IMR-90 (cell line): ENCODE measurements at regions not wholly inside any gene's neighbourhood (a gene's known extent, or its start where the extent isn't known, plus 50 kb on each side); places are given as distances from the start of the nearest gene placed in this dataset.

Source experiments
- ATAC-seq: fragments of 200-7000 bp; cut with Tn5 transposase; 2 replicates; pipeline ENCODE4 v1.9.1; 2020; ENCODE audit warnings: low read depth, mild to moderate bottlenecking, moderate library complexity
- BruUV-seq: library from RNA; stranded (reverse); fragments of 400-500 nt; replicated peaks from 2 replicates; lab custom pipeline; 2021; lab: Mats Ljungman, UMichigan
- CTCF ChIA-PET: fragments of 300-600 bp; formaldehyde crosslinking; extraction: SDS; loops from one replicate; lab custom pipeline; 2021; ENCODE audit warnings: antibody characterized with exemption; lab: Yijun Ruan, JAX
- POLR2A ChIA-PET: fragments of 300-600 bp; sonication (Branson Sonifier 250); formaldehyde crosslinking; loops from one replicate; lab custom pipeline; 2022; ENCODE audit warnings: antibody characterized with exemption; ENCODE audit not compliant: unreplicated experiment; lab: Charles Lee
- DNase-seq: peaks from one replicate; pipeline ENCODE4 v3.0.0; 2013
- H2AFZ ChIP-seq: replicated peaks from 2 replicates; pipeline ENCODE3; 2013; ENCODE audit warnings: low read length, mild to moderate bottlenecking; ENCODE audit not compliant: poor library complexity
- H2AK5ac ChIP-seq: 2 replicates; pipeline ENCODE4 v1.6.1; 2013; ENCODE audit warnings: low read depth, low read length, inconsistent platforms
- H2AK9ac ChIP-seq: replicated peaks from 2 replicates; pipeline ENCODE3; 2013; ENCODE audit warnings: mild to moderate bottlenecking, low read depth, low read length, moderate library complexity; ENCODE audit not compliant: poor library complexity
- H2BK120ac ChIP-seq: 2 replicates; pipeline ENCODE4 v1.6.1; 2013; ENCODE audit warnings: low read depth, low read length, inconsistent platforms
- H2BK15ac ChIP-seq: 3 replicates; pipeline ENCODE4 v1.6.1; 2013; ENCODE audit warnings: low read depth, low read length, inconsistent platforms
- H2BK20ac ChIP-seq: 2 replicates; pipeline ENCODE4 v1.6.1; 2013; ENCODE audit warnings: low read depth, mild to moderate bottlenecking, inconsistent platforms, low read length, moderate library complexity
- H2BK5ac ChIP-seq: 2 replicates; pipeline ENCODE4 v1.6.1; 2013; ENCODE audit warnings: mild to moderate bottlenecking, low read depth, low read length, inconsistent platforms; ENCODE audit not compliant: poor library complexity, severe bottlenecking
- H3K14ac ChIP-seq: replicated peaks from 2 replicates; pipeline ENCODE4 v1.6.1; 2013; ENCODE audit warnings: low read depth, low read length, inconsistent platforms
- H3K18ac ChIP-seq: 2 replicates; pipeline ENCODE4 v1.6.1; 2013; ENCODE audit warnings: low read depth, low read length, control low read depth
- H3K23ac ChIP-seq: 2 replicates; pipeline ENCODE4 v1.6.1; 2013; ENCODE audit warnings: low read depth, low read length, inconsistent platforms
- H3K27ac ChIP-seq: 2 replicates; pipeline ENCODE4 v1.5.1; 2013; ENCODE audit warnings: mild to moderate bottlenecking, control low read depth, low read length; ENCODE audit not compliant: insufficient read depth
- H3K27me3 ChIP-seq: 2 replicates; pipeline ENCODE4 v1.6.1; 2013; ENCODE audit warnings: low read length; ENCODE audit not compliant: control insufficient read depth, insufficient read depth
- H3K36me3 ChIP-seq: 2 replicates; pipeline ENCODE4 v1.6.1; 2013; ENCODE audit warnings: low read length, mixed read lengths; ENCODE audit not compliant: control insufficient read depth, insufficient read depth
- H3K4ac ChIP-seq: 2 replicates; pipeline ENCODE4 v1.6.1; 2013; ENCODE audit warnings: low read depth, low read length, inconsistent platforms
- H3K4me1 ChIP-seq: 2 replicates; pipeline ENCODE4 v1.6.1; 2013; ENCODE audit warnings: low read length, mixed read lengths; ENCODE audit not compliant: control insufficient read depth, insufficient read depth
- H3K4me2 ChIP-seq: 2 replicates; pipeline ENCODE4 v1.6.1; 2013; ENCODE audit warnings: low read depth, mild to moderate bottlenecking, control low read depth, low read length, moderate library complexity
- H3K4me3 ChIP-seq: 2 replicates; pipeline ENCODE4 v1.5.1; 2013; ENCODE audit warnings: low read depth, mild to moderate bottlenecking, control low read depth, low read length, moderate library complexity; ENCODE audit not compliant: insufficient read depth
- H3K56ac ChIP-seq: 2 replicates; pipeline ENCODE4 v1.6.1; 2013; ENCODE audit warnings: low read length, inconsistent platforms; ENCODE audit not compliant: insufficient read depth; ENCODE audit errors: extremely low read depth
- H3K79me1 ChIP-seq, 2 experiments: 2 replicates each; pipeline ENCODE4 v1.6.1; 2013; ENCODE audit warnings: low read length in 2 of 2, inconsistent platforms in 1 of 2, low read depth in 1 of 2
- H3K9ac ChIP-seq: 2 replicates; pipeline ENCODE4 v1.6.1; 2013; ENCODE audit warnings: low read depth, low read length, control low read depth
- H3K9me1 ChIP-seq: 2 replicates; pipeline ENCODE4 v1.6.1; 2013; ENCODE audit warnings: low read length, inconsistent platforms; ENCODE audit not compliant: insufficient read depth
- H3K9me3 ChIP-seq: 2 replicates; pipeline ENCODE4 v1.6.1; 2013; ENCODE audit warnings: low read length; ENCODE audit not compliant: control insufficient read depth, insufficient read depth
- H4K20me1 ChIP-seq: 2 replicates; pipeline ENCODE4 v1.6.1; 2013; ENCODE audit warnings: low read length, inconsistent platforms; ENCODE audit not compliant: insufficient read depth
- H4K5ac ChIP-seq: 2 replicates; pipeline ENCODE4 v1.6.1; 2013; ENCODE audit warnings: mild to moderate bottlenecking, low read depth, low read length, control low read depth
- H4K8ac ChIP-seq, 2 experiments: 2 replicates each; pipeline ENCODE4 v1.6.1; 2013; ENCODE audit warnings: low read depth in 2 of 2, low read length in 2 of 2, control low read depth in 1 of 2, inconsistent platforms in 1 of 2
- H4K91ac ChIP-seq: 2 replicates; pipeline ENCODE4 v1.6.1; 2013; ENCODE audit warnings: low read depth, low read length, inconsistent platforms; ENCODE audit not compliant: insufficient read depth
- BHLHE40 ChIP-seq: fragments of 150-350 bp; IDR thresholded peaks from 2 replicates; pipeline ENCODE4 v1.6.1; 2016; ENCODE audit warnings: mild to moderate bottlenecking, low read depth, low read length
- CEBPB ChIP-seq: IDR thresholded peaks from 2 replicates; pipeline ENCODE4 v1.6.1; 2012; ENCODE audit warnings: low read depth, low read length, improper control_type of control experiment
- CHD1 ChIP-seq: IDR thresholded peaks from 2 replicates; pipeline ENCODE4 v1.6.1; 2012; ENCODE audit warnings: low read depth, low read length, improper control_type of control experiment
- FOS ChIP-seq: fragments of 150-350 bp; IDR thresholded peaks from 2 replicates; pipeline ENCODE4 v1.6.1; 2016; ENCODE audit warnings: low read depth, low read length
- MAFK ChIP-seq: IDR thresholded peaks from 2 replicates; pipeline ENCODE4 v1.6.1; 2012; ENCODE audit warnings: low read depth, low read length, improper control_type of control experiment
- MAZ ChIP-seq: IDR thresholded peaks from 2 replicates; pipeline ENCODE4 v1.6.1; 2012; ENCODE audit warnings: low read depth, mild to moderate bottlenecking, low read length, improper control_type of control experiment, moderate library complexity, borderline replicate concordance
- MXI1 ChIP-seq: IDR thresholded peaks from 2 replicates; pipeline ENCODE4 v1.6.1; 2012; ENCODE audit warnings: low read depth, mild to moderate bottlenecking, low read length, moderate library complexity, borderline replicate concordance
- NFE2L2 ChIP-seq: fragments of 150-350 bp; IDR thresholded peaks from 2 replicates; pipeline ENCODE4 v1.6.1; 2016; ENCODE audit warnings: low read depth, mild to moderate bottlenecking, low read length
- POLR2A ChIP-seq: IDR thresholded peaks from 2 replicates; pipeline ENCODE4 v1.6.1; 2012; ENCODE audit warnings: mild to moderate bottlenecking, low read depth, low read length
- RAD21 ChIP-seq: IDR thresholded peaks from 2 replicates; pipeline ENCODE4 v1.6.1; 2012; ENCODE audit warnings: low read length, improper control_type of control experiment
- RCOR1 ChIP-seq: IDR thresholded peaks from 2 replicates; pipeline ENCODE4 v1.6.1; 2012; ENCODE audit warnings: mild to moderate bottlenecking, low read length, improper control_type of control experiment; ENCODE audit not compliant: insufficient replicate concordance
- RFX5 ChIP-seq: IDR thresholded peaks from 2 replicates; pipeline ENCODE4 v1.8.0; 2012; ENCODE audit warnings: low read depth, mild to moderate bottlenecking, low read length, moderate library complexity
- SMC3 ChIP-seq: fragments of 150-350 bp; IDR thresholded peaks from 2 replicates; pipeline ENCODE4 v1.6.1; 2016; ENCODE audit warnings: low read depth, mild to moderate bottlenecking, antibody characterized with exemption, low read length, moderate library complexity
- WGBS, 2 experiments: methylation state at CpG; one replicate each; pipeline versions ENCODE4 v1.1.5 to v1.1.7; 2013; ENCODE audit warnings: missing lambda C conversion rate in 2 of 2; ENCODE audit not compliant: insufficient read length in 1 of 2; ENCODE audit errors: extremely low coverage in 2 of 2; 5-methylcytosine and 5-hydroxymethylcytosine counted together
- dilution Hi-C: fragments of 300-500 bp; cut with HindIII; formaldehyde crosslinking; loops from one replicate; pipeline ENCODE4 v1.14.3; 2018; ENCODE audit warnings: low sequenced_read_pairs; ENCODE audit not compliant: unreplicated experiment
- in situ Hi-C: fragments of 300-500 bp; cut with MboI; formaldehyde crosslinking; loops from 3 replicates; pipeline ENCODE4 v1.14.3; 2019; ENCODE audit warnings: low sequenced_read_pairs, inconsistent platforms, mixed read lengths
- intact Hi-C: fragments of 100-400 bp; cut with micrococcal nuclease; formaldehyde crosslinking; loops from 2 replicates; pipeline ENCODE4 v1.10.0; 2022
- TF ChIP-seq, protein P1 (sequence below): fragments of 150-350 bp; IDR thresholded peaks from 2 replicates; pipeline ENCODE4 v1.6.1; 2017; ENCODE audit warnings: mild to moderate bottlenecking, antibody characterized with exemption, low read length, low read depth
- TF ChIP-seq, protein P2 (sequence below): conservative IDR thresholded peaks from 2 replicates; pipeline ENCODE4 v1.5.1; 2012; ENCODE audit warnings: mild to moderate bottlenecking, low read depth, low read length, improper control_type of control experiment
- TF ChIP-seq, protein P3 (sequence below): fragments of 150-350 bp; IDR thresholded peaks from 2 replicates; pipeline ENCODE4 v1.6.1; 2016; ENCODE audit warnings: low read depth, mild to moderate bottlenecking, low read length, moderate library complexity, borderline replicate concordance

GRCh38 chr14:106038263-106038662, 511.9 kb downstream of the TMEM121 start:
- Histone ChIP-seq H2BK120ac (no peak overlapping the region), H3K56ac (no peak overlapping the region), H3K4ac (no peak overlapping the region), H2AK9ac (no peak overlapping the region), H3K14ac (no peak overlapping the region), H2AK5ac (no peak overlapping the region), H2BK15ac (no peak overlapping the region), H3K79me1 (no peaks in the 10 kb centered on the region), H2AFZ (no peak overlapping the region), H3K9me1 (no peaks in the 10 kb centered on the region), H3K9me3 (peaks cover 21% of the 10 kb centered on the region), H3K4me2 (no peak overlapping the region), H4K5ac (no peak overlapping the region), H3K27ac (no peak overlapping the region), H3K23ac (no peak overlapping the region), H3K36me3 (no peaks in the 10 kb centered on the region), H2BK5ac (no peak overlapping the region), H4K20me1 (no peaks in the 10 kb centered on the region), H3K18ac (no peak overlapping the region), H3K27me3 (no peaks in the 10 kb centered on the region), H4K91ac (no peak overlapping the region), H3K4me1 (no peaks in the 10 kb centered on the region), H4K8ac (no peak overlapping the region), H2BK20ac (no peak overlapping the region), H3K9ac (no peak overlapping the region), H3K4me3 (no peak overlapping the region)
- dilution Hi-C loops: no loop called here
- no peak for TF ChIP-seq RFX5
- TF ChIP-seq, protein P1, sequence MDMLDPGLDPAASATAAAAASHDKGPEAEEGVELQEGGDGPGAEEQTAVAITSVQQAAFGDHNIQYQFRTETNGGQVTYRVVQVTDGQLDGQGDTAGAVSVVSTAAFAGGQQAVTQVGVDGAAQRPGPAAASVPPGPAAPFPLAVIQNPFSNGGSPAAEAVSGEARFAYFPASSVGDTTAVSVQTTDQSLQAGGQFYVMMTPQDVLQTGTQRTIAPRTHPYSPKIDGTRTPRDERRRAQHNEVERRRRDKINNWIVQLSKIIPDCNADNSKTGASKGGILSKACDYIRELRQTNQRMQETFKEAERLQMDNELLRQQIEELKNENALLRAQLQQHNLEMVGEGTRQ: no peak
- no peak for TF ChIP-seq CEBPB
- TF ChIP-seq RCOR1: no peak
- TF ChIP-seq MAFK: no peak
- no peak for TF ChIP-seq BHLHE40
- no peak for TF ChIP-seq CHD1
- TF ChIP-seq SMC3: no peak
- TF ChIP-seq, protein P2, sequence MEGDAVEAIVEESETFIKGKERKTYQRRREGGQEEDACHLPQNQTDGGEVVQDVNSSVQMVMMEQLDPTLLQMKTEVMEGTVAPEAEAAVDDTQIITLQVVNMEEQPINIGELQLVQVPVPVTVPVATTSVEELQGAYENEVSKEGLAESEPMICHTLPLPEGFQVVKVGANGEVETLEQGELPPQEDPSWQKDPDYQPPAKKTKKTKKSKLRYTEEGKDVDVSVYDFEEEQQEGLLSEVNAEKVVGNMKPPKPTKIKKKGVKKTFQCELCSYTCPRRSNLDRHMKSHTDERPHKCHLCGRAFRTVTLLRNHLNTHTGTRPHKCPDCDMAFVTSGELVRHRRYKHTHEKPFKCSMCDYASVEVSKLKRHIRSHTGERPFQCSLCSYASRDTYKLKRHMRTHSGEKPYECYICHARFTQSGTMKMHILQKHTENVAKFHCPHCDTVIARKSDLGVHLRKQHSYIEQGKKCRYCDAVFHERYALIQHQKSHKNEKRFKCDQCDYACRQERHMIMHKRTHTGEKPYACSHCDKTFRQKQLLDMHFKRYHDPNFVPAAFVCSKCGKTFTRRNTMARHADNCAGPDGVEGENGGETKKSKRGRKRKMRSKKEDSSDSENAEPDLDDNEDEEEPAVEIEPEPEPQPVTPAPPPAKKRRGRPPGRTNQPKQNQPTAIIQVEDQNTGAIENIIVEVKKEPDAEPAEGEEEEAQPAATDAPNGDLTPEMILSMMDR: no peak
- no peak for TF ChIP-seq MXI1
- TF ChIP-seq, protein P3, sequence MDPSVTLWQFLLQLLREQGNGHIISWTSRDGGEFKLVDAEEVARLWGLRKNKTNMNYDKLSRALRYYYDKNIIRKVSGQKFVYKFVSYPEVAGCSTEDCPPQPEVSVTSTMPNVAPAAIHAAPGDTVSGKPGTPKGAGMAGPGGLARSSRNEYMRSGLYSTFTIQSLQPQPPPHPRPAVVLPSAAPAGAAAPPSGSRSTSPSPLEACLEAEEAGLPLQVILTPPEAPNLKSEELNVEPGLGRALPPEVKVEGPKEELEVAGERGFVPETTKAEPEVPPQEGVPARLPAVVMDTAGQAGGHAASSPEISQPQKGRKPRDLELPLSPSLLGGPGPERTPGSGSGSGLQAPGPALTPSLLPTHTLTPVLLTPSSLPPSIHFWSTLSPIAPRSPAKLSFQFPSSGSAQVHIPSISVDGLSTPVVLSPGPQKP: no peak
- TF ChIP-seq FOS: no peak
- TF ChIP-seq MAZ: no peak
- no peak for TF ChIP-seq POLR2A
- no peak for TF ChIP-seq NFE2L2
- no peak for TF ChIP-seq RAD21
- no CpG with 5 or more reads among the region's 3 CpGs for WGBS, 2 experiments
- DNase-seq (no peak), ATAC-seq (no peak)
- intact Hi-C loops: no loop called here
- no TSS peak for BruUV-seq
- ChIA-PET POLR2A (no interaction called here), CTCF (no interaction called here)
- in situ Hi-C loops: no loop called here
